HEK293 (cell line): ENCODE measurements at regions not wholly inside any gene's neighbourhood (a gene's known extent, or its start where the extent isn't known, plus 50 kb on each side); places are given as distances from the start of the nearest gene placed in this dataset.

ENCODE experiments used
- CTCF ChIA-PET: fragments of 350-600 bp; formaldehyde crosslinking; extraction: SDS; loops from one replicate; lab custom pipeline; 2021; ENCODE audit warnings: antibody characterized with exemption; lab: Yijun Ruan, JAX
- POLR2A ChIA-PET: fragments of 300-600 bp; formaldehyde crosslinking; extraction: SDS; loops from one replicate; lab custom pipeline; 2020; ENCODE audit warnings: antibody characterized with exemption, inconsistent platforms; lab: Yijun Ruan, JAX
- H3K27ac ChIP-seq: fragments of 200-500 bp; sonication (Bioruptor generic); 2 replicates; pipeline ENCODE4 v1.5.1; 2014; ENCODE audit warnings: low read depth, low read length, control low read depth, inconsistent platforms; ENCODE audit errors: extremely low read depth
- H3K36me3 ChIP-seq, 2 experiments: fragments of 200-500 bp in 1 of 2; sonication (Bioruptor generic) in 1 of 2; 1 replicate in 1 of 2; 2 replicates in 1 of 2; pipeline ENCODE4 v1.5.1; 2014 to 2017; ENCODE audit warnings: inconsistent platforms in 2 of 2, low read length in 2 of 2; ENCODE audit not compliant: control insufficient read depth in 2 of 2, insufficient read depth in 1 of 2
- H3K4me1 ChIP-seq: fragments of 200-500 bp; sonication (Bioruptor generic); 2 replicates; pipeline ENCODE4 v1.5.1; 2014; ENCODE audit warnings: mild to moderate bottlenecking, low read length, inconsistent platforms; ENCODE audit not compliant: control insufficient read depth, insufficient read depth
- H3K4me3 ChIP-seq: 2 replicates; pipeline ENCODE4 v1.5.1; 2011; ENCODE audit warnings: low read depth, mild to moderate bottlenecking, control low read depth, low read length, moderate library complexity
- H3K9me3 ChIP-seq: fragments of 200-500 bp; sonication (Bioruptor generic); 2 replicates; pipeline ENCODE4 v1.5.1; 2014; ENCODE audit warnings: low read depth, low read length, inconsistent platforms; ENCODE audit not compliant: control insufficient read depth, insufficient read depth
- GLIS2 ChIP-seq: fragments of 450-650 bp; formaldehyde crosslinking; IDR thresholded peaks from 2 replicates; pipeline ENCODE4 v1.5.1; 2016; ENCODE audit warnings: missing biosample characterization, missing genetic modification characterization
- MEIS1 ChIP-seq: sonication (generic); formaldehyde crosslinking; IDR thresholded peaks from 2 replicates; pipeline ENCODE4 v1.8.1; 2022; ENCODE audit warnings: missing genetic modification reagents, mild to moderate bottlenecking, borderline replicate concordance
- SP2 ChIP-seq: fragments of 450-650 bp; formaldehyde crosslinking; IDR thresholded peaks from 2 replicates; pipeline ENCODE4 v1.5.1; 2016; ENCODE audit warnings: missing biosample characterization, missing genetic modification characterization
- TCF7L2 ChIP-seq: IDR thresholded peaks from 2 replicates; pipeline ENCODE4 v1.6.1; 2011; ENCODE audit warnings: low read depth, mild to moderate bottlenecking, inconsistent platforms, low read length, moderate library complexity, borderline replicate concordance
- ZBTB8A ChIP-seq: fragments of 450-650 bp; formaldehyde crosslinking; IDR thresholded peaks from 2 replicates; pipeline ENCODE4 v1.5.1; 2016; ENCODE audit warnings: missing biosample characterization, missing genetic modification characterization
- ZFP69B ChIP-seq: fragments of 450-650 bp; formaldehyde crosslinking; IDR thresholded peaks from 2 replicates; pipeline ENCODE4 v1.5.1; 2016; ENCODE audit warnings: missing biosample characterization, missing genetic modification characterization
- ZNF239 ChIP-seq: fragments of 450-650 bp; formaldehyde crosslinking; IDR thresholded peaks from 2 replicates; pipeline ENCODE4 v1.5.1; 2016; ENCODE audit warnings: missing biosample characterization, missing genetic modification characterization
- ZNF423 ChIP-seq: fragments of 450-650 bp; formaldehyde crosslinking; IDR thresholded peaks from 2 replicates; pipeline ENCODE4 v1.5.1; 2016; ENCODE audit warnings: missing biosample characterization, missing genetic modification characterization
- ZNF560 ChIP-seq: fragments of 450-650 bp; formaldehyde crosslinking; IDR thresholded peaks from 2 replicates; pipeline ENCODE4 v1.5.1; 2017; ENCODE audit warnings: missing biosample characterization, missing genetic modification characterization, borderline replicate concordance
- ZNF785 ChIP-seq: fragments of 450-650 bp; formaldehyde crosslinking; IDR thresholded peaks from 2 replicates; pipeline ENCODE4 v1.5.1; 2016; ENCODE audit warnings: missing biosample characterization, missing genetic modification characterization
- ZNF792 ChIP-seq: fragments of 450-650 bp; formaldehyde crosslinking; IDR thresholded peaks from 2 replicates; pipeline ENCODE4 v1.5.1; 2016; ENCODE audit warnings: missing biosample characterization, missing genetic modification characterization
- TF ChIP-seq, protein P1 (sequence below): fragments of 450-650 bp; formaldehyde crosslinking; IDR thresholded peaks from 2 replicates; pipeline ENCODE4 v1.5.1; 2016; ENCODE audit warnings: missing biosample characterization, missing genetic modification characterization
- TF ChIP-seq, protein P2 (sequence below): fragments of 450-650 bp; formaldehyde crosslinking; IDR thresholded peaks from 2 replicates; pipeline ENCODE4 v1.5.1; 2016; ENCODE audit warnings: missing biosample characterization, missing genetic modification characterization, low read depth
- TF ChIP-seq, protein P3 (sequence below): fragments of 450-650 bp; IDR thresholded peaks from 2 replicates; pipeline ENCODE4 v1.5.1; 2018; ENCODE audit warnings: missing biosample characterization, missing genetic modification characterization
- TF ChIP-seq, protein P4 (sequence below): fragments of 450-650 bp; formaldehyde crosslinking; IDR thresholded peaks from 2 replicates; pipeline ENCODE4 v1.5.1; 2016; ENCODE audit warnings: missing biosample characterization, missing genetic modification characterization

DNA sequence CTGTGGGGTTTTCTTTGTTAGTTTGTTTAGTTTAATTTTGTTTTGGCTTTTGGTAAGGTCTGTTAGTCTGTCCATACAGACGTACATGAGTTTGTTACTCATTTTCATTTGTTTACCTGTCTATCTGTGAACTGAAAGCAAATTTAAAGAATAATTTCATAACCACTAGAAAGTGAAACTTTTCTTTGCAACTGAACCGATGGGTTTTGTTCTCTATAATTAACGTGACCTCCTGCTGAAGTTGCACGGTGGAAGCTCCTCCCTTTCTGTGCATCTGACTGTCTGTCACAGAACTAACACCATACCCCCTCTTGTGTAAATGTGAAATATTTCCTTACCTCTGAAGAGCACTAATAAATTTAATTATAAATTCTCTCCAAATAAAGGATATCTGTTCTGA is 595.5 kb downstream of the GALC start:
- no peaks in the 10 kb centered on the region for H3K9me3 ChIP-seq

DNA sequence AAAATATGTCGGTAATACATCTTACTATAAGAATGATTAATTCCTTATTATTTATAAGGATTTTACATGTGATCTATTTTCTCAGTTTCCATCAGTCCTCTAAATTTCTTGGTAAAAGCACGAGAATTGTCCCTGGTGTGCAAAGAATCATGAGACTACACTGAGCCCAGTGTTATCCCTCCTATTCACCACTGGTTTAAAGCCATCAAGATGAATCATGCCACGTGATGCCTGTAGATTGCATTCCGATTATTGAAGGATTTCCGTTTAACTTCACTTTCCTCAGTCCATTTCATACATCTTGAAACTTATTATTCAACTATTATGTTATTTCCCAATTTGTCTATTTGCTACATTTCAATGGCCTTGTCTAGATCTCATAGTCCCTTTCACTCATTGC is 601.9 kb downstream of the GALC start:
- POLR2A ChIA-PET, result no interaction called here
- H3K36me3 ChIP-seq, result no peaks in the 10 kb centered on the region
- TF ChIP-seq ZFP69B, result no peak
- TF ChIP-seq, all 188 proteins: peak for 0
- Histone ChIP-seq H3K9me3 (no peaks in the 10 kb centered on the region), H3K4me3 (no peak overlapping the region), H3K4me1 (no peaks in the 10 kb centered on the region), H3K27ac (no peak overlapping the region)
- CTCF ChIA-PET, result no interaction called here

More for the DNA sequence above, 595.5 kb downstream of the GALC start:
- no peak overlapping the region for H3K27ac ChIP-seq
- H3K4me3 ChIP-seq, result no peak overlapping the region
- H3K36me3 ChIP-seq, result no peaks in the 10 kb centered on the region
- no peaks in the 10 kb centered on the region for H3K4me1 ChIP-seq
- ChIA-PET CTCF (no interaction called here), POLR2A (no interaction called here)
- TF ChIP-seq ZNF792 (tag by site-specific recombination) (no peak), ZBTB8A (tag by site-specific recombination) (no peak), ZNF423 (no peak)
- TF ChIP-seq, protein P1, sequence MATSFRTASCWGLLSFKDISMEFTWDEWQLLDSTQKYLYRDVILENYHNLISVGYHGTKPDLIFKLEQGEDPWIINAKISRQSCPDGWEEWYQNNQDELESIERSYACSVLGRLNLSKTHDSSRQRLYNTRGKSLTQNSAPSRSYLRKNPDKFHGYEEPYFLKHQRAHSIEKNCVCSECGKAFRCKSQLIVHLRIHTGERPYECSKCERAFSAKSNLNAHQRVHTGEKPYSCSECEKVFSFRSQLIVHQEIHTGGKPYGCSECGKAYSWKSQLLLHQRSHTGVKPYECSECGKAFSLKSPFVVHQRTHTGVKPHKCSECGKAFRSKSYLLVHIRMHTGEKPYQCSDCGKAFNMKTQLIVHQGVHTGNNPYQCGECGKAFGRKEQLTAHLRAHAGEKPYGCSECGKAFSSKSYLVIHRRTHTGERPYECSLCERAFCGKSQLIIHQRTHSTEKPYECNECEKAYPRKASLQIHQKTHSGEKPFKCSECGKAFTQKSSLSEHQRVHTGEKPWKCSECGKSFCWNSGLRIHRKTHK, result no peak

DNA sequence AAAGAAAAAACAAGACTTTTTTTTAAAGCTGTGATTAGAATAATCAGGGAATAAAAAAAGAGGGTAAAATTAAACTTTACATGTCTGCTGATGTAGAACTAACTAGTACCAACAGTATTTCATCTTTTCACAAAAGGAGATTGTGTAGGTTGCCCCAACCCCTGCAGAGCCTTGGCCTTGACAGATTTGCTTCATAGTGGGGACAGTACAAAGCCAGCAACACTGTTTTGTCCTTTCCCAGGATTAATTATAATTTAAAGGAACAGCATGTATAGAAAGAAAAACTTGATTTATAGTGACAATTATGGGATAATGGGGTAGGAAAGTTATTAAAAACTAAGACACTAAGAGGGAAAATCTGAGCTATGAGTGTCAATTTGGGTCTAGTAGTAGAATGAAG is 604.0 kb downstream of the GALC start:
- H3K27ac ChIP-seq, result no peak overlapping the region
- no peak overlapping the region for H3K4me3 ChIP-seq
- no peaks in the 10 kb centered on the region for H3K36me3 ChIP-seq
- ChIA-PET CTCF (interaction anchor here (0.7 kb wide), 1 partner anchor 1373 kb away, joined by 5 read pairs; no protein-coding TSS in a partner anchor), POLR2A (no interaction called here)
- H3K4me1 ChIP-seq, result no peaks in the 10 kb centered on the region
- no peaks in the 10 kb centered on the region for H3K9me3 ChIP-seq
- TF ChIP-seq, protein P2, sequence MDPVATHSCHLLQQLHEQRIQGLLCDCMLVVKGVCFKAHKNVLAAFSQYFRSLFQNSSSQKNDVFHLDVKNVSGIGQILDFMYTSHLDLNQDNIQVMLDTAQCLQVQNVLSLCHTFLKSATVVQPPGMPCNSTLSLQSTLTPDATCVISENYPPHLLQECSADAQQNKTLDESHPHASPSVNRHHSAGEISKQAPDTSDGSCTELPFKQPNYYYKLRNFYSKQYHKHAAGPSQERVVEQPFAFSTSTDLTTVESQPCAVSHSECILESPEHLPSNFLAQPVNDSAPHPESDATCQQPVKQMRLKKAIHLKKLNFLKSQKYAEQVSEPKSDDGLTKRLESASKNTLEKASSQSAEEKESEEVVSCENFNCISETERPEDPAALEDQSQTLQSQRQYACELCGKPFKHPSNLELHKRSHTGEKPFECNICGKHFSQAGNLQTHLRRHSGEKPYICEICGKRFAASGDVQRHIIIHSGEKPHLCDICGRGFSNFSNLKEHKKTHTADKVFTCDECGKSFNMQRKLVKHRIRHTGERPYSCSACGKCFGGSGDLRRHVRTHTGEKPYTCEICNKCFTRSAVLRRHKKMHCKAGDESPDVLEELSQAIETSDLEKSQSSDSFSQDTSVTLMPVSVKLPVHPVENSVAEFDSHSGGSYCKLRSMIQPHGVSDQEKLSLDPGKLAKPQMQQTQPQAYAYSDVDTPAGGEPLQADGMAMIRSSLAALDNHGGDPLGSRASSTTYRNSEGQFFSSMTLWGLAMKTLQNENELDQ (tag by site-specific recombination), result no peak

DNA sequence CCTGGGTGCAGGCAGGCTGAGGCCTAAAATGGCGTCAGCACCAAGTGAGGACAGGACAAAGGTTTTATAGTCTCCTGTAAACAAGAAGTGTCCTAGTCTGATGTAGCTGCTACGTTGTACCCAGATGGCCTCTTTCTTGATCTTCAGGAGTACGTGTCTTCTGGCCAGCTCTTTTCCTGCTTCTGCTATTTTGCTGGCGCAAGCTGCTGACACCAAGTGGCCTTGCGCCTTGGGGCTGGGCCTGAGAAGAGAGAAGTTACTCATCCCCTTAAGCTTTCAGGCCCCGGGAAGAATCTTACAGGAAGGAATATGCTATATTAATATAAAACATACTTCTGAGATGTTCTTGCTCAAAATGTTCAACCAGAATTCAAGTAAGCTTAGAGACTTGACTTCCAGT is 605.2 kb downstream of the GALC start:
- ChIA-PET CTCF (interaction anchor here (0.7 kb wide), 1 partner anchor 9 kb away, joined by 5 read pairs; no protein-coding TSS in a partner anchor), POLR2A (no interaction called here)
- no peaks in the 10 kb centered on the region for H3K36me3 ChIP-seq

DNA sequence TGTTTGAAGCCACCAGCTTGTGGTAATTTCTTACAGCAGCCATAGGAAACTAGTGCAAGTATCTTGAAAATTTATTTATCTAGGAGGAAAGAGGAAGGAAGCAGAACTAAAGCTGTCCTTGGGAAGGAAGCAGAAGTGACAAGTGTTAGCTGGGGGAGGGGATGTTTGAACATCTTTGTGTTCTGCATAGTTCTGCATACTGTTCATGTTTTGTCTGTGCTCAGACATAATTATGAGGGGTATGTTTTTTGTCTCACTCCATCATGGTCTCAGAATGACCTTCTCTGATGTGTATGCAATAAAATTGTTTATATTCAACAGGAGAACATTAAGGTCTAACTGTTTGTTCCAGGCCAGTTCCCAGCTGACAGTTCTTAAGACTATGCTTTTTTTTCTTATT is 606.5 kb downstream of the GALC start:
- H3K4me1 ChIP-seq, result no peaks in the 10 kb centered on the region
- ChIA-PET POLR2A (no interaction called here), CTCF (no interaction called here)
- no peaks in the 10 kb centered on the region for H3K9me3 ChIP-seq
- no peak overlapping the region for H3K27ac ChIP-seq
- H3K36me3 ChIP-seq, result no peaks in the 10 kb centered on the region
- H3K4me3 ChIP-seq, result no peak overlapping the region
- TF ChIP-seq ZNF785 (tag by site-specific recombination), result no peak
- no peak for TF ChIP-seq GLIS2 (tag by site-specific recombination)
- no peak for TF ChIP-seq ZNF239 (tag by site-specific recombination)
- TF ChIP-seq TCF7L2, result no peak
- TF ChIP-seq ZNF560 (tag by site-specific recombination), result no peak
- TF ChIP-seq, protein P3, sequence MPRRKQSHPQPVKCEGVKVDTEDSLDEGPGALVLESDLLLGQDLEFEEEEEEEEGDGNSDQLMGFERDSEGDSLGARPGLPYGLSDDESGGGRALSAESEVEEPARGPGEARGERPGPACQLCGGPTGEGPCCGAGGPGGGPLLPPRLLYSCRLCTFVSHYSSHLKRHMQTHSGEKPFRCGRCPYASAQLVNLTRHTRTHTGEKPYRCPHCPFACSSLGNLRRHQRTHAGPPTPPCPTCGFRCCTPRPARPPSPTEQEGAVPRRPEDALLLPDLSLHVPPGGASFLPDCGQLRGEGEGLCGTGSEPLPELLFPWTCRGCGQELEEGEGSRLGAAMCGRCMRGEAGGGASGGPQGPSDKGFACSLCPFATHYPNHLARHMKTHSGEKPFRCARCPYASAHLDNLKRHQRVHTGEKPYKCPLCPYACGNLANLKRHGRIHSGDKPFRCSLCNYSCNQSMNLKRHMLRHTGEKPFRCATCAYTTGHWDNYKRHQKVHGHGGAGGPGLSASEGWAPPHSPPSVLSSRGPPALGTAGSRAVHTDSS, result no peak
- TF ChIP-seq ZBTB8A (tag by site-specific recombination), result no peak
- no peak for TF ChIP-seq MEIS1 (CRISPR knock-in tag)

More for the DNA sequence above, 605.2 kb downstream of the GALC start:
- no peaks in the 10 kb centered on the region for H3K4me1 ChIP-seq
- no peak overlapping the region for H3K27ac ChIP-seq
- TF ChIP-seq ZNF785 (tag by site-specific recombination), result no peak
- no peak for TF ChIP-seq SP2 (tag by site-specific recombination)
- TF ChIP-seq, protein P4, sequence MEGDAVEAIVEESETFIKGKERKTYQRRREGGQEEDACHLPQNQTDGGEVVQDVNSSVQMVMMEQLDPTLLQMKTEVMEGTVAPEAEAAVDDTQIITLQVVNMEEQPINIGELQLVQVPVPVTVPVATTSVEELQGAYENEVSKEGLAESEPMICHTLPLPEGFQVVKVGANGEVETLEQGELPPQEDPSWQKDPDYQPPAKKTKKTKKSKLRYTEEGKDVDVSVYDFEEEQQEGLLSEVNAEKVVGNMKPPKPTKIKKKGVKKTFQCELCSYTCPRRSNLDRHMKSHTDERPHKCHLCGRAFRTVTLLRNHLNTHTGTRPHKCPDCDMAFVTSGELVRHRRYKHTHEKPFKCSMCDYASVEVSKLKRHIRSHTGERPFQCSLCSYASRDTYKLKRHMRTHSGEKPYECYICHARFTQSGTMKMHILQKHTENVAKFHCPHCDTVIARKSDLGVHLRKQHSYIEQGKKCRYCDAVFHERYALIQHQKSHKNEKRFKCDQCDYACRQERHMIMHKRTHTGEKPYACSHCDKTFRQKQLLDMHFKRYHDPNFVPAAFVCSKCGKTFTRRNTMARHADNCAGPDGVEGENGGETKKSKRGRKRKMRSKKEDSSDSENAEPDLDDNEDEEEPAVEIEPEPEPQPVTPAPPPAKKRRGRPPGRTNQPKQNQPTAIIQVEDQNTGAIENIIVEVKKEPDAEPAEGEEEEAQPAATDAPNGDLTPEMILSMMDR (tag by site-specific recombination), result no peak
- H3K9me3 ChIP-seq, result no peaks in the 10 kb centered on the region
- H3K4me3 ChIP-seq, result no peak overlapping the region
